K562 (cell line): ENCODE measurements at regions not wholly inside any gene's neighbourhood (a gene's known extent, or its start where the extent isn't known, plus 50 kb on each side); places are given as distances from the start of the nearest gene placed in this dataset.

ENCODE experiments used
- ATAC-seq: fragments of 200-7000 bp; cut with Tn5 transposase; 3 replicates; pipeline ENCODE4 v1.9.1; 2020; ENCODE audit warnings: moderate library complexity
- BruUV-seq: library from RNA; stranded (reverse); fragments of 400-500 nt; replicated peaks from 2 replicates; lab custom pipeline; 2021; lab: Mats Ljungman, UMichigan
- CTCF ChIA-PET: fragments of 300-600 bp; formaldehyde crosslinking; extraction: SDS; loops from one replicate; lab custom pipeline; 2021; ENCODE audit warnings: low intra/inter-chr PET ratio; lab: Yijun Ruan, JAX
- POLR2A ChIA-PET: fragments of 300-600, 350-650 bp; sonication (Branson Sonifier 250); formaldehyde crosslinking; extraction: SDS; loops from one replicate; lab custom pipeline; 2021; ENCODE audit warnings: antibody characterized with exemption, inconsistent platforms; lab: Yijun Ruan, JAX
- DNase-seq, 4 experiments: peaks; one replicate each; pipeline versions ENCODE4 v3.0.0 to v3.0.0-alpha.2; 2011 to 2018; ENCODE audit warnings: low spot score in 3 of 4, mixed read lengths in 3 of 4; ENCODE audit errors: extremely low read depth in 1 of 4
- FAIRE-seq: peaks from 2 replicates; lab custom pipeline; 2011; peaks lifted over from hg19 to GRCh38; lab: Jason Lieb, UNC
- H2AFZ ChIP-seq: 2 replicates; pipeline ENCODE4 v1.6.0; 2011; ENCODE audit warnings: low read depth, low read length, control low read depth, inconsistent platforms
- H3K27ac ChIP-seq: fragments of 200-600 bp; 3 replicates; pipeline ENCODE4 v1.8.0; 2011; ENCODE audit warnings: low read depth, mild to moderate bottlenecking, control low read depth, inconsistent platforms, low read length, moderate library complexity, mixed read lengths; ENCODE audit errors: extremely low read depth
- H3K27me3 ChIP-seq, 2 experiments: fragments of 300-600 bp in 1 of 2; 2 replicates in 1 of 2; 3 replicates in 1 of 2; pipeline versions ENCODE4 v1.6.0 to v1.8.0; 2011; ENCODE audit warnings: inconsistent platforms in 2 of 2, low read length in 2 of 2, mild to moderate bottlenecking in 1 of 2, mixed read lengths in 1 of 2, moderate library complexity in 1 of 2; ENCODE audit not compliant: control insufficient read depth in 2 of 2, insufficient read depth in 2 of 2
- H3K36me3 ChIP-seq: fragments of 300-600 bp; 3 replicates; pipeline ENCODE4 v1.8.0; 2011; ENCODE audit warnings: mild to moderate bottlenecking, low read length, inconsistent platforms; ENCODE audit not compliant: control insufficient read depth, insufficient read depth
- H3K4me1 ChIP-seq, 2 experiments: fragments of 200-600 bp in 1 of 2; replicated peaks in 1 of 2; 2 replicates in 1 of 2; 3 replicates in 1 of 2; pipeline versions ENCODE4 v1.5.1 to v1.8.0; 2011; ENCODE audit warnings: inconsistent platforms in 2 of 2, low read length in 2 of 2, mild to moderate bottlenecking in 1 of 2, mixed read lengths in 1 of 2, moderate library complexity in 1 of 2; ENCODE audit not compliant: control insufficient read depth in 2 of 2, insufficient read depth in 2 of 2
- H3K4me2 ChIP-seq: 2 replicates; pipeline ENCODE4 v1.6.1; 2011; ENCODE audit warnings: low read length, control low read depth, inconsistent platforms, mixed read lengths; ENCODE audit not compliant: insufficient read depth
- H3K4me3 ChIP-seq: fragments of 200-600 bp; sonication (generic), shearing (Covaris generic); 2 replicates; pipeline ENCODE4 v1.5.1; 2016; ENCODE audit warnings: control low read depth, inconsistent platforms
- H3K79me2 ChIP-seq: fragments of 200-600 bp; 3 replicates; pipeline ENCODE4 v1.8.0; 2011; ENCODE audit warnings: low read length, inconsistent platforms; ENCODE audit not compliant: control insufficient read depth, insufficient read depth
- H3K9ac ChIP-seq, 2 experiments: 2 replicates each; pipeline versions ENCODE4 v1.6.0 to v1.6.1; 2011; ENCODE audit warnings: low read depth in 2 of 2, low read length in 2 of 2, control low read depth in 1 of 2, inconsistent platforms in 1 of 2, mild to moderate bottlenecking in 1 of 2, mixed read lengths in 1 of 2; ENCODE audit not compliant: insufficient read depth in 1 of 2
- H3K9me1 ChIP-seq: one replicate; pipeline ENCODE4 v1.6.0; 2011; ENCODE audit warnings: inconsistent platforms, mild to moderate bottlenecking, low read length, moderate library complexity; ENCODE audit not compliant: control insufficient read depth, insufficient read depth
- H3K9me3 ChIP-seq: replicated peaks from 2 replicates; pipeline ENCODE4 v1.5.1; 2011; ENCODE audit warnings: low read depth, low read length, inconsistent platforms; ENCODE audit not compliant: control insufficient read depth, insufficient read depth
- H4K20me1 ChIP-seq: replicated peaks from 2 replicates; pipeline ENCODE4 v1.6.1; 2011; ENCODE audit warnings: low read length, inconsistent platforms, mixed read lengths; ENCODE audit not compliant: control insufficient read depth, insufficient read depth
- POLR3A ChIP-seq: IDR thresholded peaks from 2 replicates; pipeline ENCODE4 v1.6.1; 2011; ENCODE audit warnings: borderline replicate concordance, mild to moderate bottlenecking, moderate library complexity; ENCODE audit not compliant: insufficient read length, insufficient read depth; ENCODE audit errors: extremely low read depth
- SRSF3 ChIP-seq: fragments of 200-400 bp; formaldehyde crosslinking; IDR thresholded peaks from 2 replicates; pipeline ENCODE4 v1.6.1; 2016; ENCODE audit warnings: mild to moderate bottlenecking, low read length, moderate library complexity; ENCODE audit not compliant: insufficient read depth
- WGBS: fragments of 100-300 bp; shearing (Covaris generic); methylation state at CpG from one replicate; pipeline ENCODE4 v1.1.6; 2016; ENCODE audit warnings: low coverage, mixed read lengths; ENCODE audit not compliant: insufficient coverage; ENCODE audit errors: missing lambda C conversion rate; 5-methylcytosine and 5-hydroxymethylcytosine counted together
- in situ Hi-C: fragments of 300-500 bp; cut with MboI; formaldehyde crosslinking; loops from 4 replicates; pipeline ENCODE4 v1.15.0; 2018; ENCODE audit warnings: inconsistent platforms, mixed read lengths
- intact Hi-C: fragments of 100-400 bp; cut with micrococcal nuclease; formaldehyde crosslinking; loops from 2 replicates; pipeline ENCODE4 v1.14.2; 2022

GRCh38 chr5:117131876-117132275 lies 557.3 kb upstream of the SEMA6A start:
- Histone ChIP-seq H3K4me1 (no peaks in the 10 kb centered on the region), H3K4me2 (no peak overlapping the region), H3K9me1 (no peaks in the 10 kb centered on the region), H4K20me1 (no peaks in the 10 kb centered on the region), H3K9me3 (no peaks in the 10 kb centered on the region; the same call in none of the 2 replicates), H3K4me3 (no peak overlapping the region), H3K36me3 (no peaks in the 10 kb centered on the region), H3K27me3 (no peaks in the 10 kb centered on the region), H3K79me2 (no peaks in the 10 kb centered on the region), H3K27ac (no peak overlapping the region), H2AFZ (no peak overlapping the region), H3K9ac (no peak overlapping the region)
- in situ Hi-C loops (no loop called here), intact Hi-C loops (no loop called here)
- DNase-seq: no peak
- no peak for ATAC-seq
- ChIA-PET POLR2A (no interaction called here), CTCF (no interaction called here)
- TF ChIP-seq POLR3A: no peak
- no peak for FAIRE-seq
- no TSS peak for BruUV-seq

DNA sequence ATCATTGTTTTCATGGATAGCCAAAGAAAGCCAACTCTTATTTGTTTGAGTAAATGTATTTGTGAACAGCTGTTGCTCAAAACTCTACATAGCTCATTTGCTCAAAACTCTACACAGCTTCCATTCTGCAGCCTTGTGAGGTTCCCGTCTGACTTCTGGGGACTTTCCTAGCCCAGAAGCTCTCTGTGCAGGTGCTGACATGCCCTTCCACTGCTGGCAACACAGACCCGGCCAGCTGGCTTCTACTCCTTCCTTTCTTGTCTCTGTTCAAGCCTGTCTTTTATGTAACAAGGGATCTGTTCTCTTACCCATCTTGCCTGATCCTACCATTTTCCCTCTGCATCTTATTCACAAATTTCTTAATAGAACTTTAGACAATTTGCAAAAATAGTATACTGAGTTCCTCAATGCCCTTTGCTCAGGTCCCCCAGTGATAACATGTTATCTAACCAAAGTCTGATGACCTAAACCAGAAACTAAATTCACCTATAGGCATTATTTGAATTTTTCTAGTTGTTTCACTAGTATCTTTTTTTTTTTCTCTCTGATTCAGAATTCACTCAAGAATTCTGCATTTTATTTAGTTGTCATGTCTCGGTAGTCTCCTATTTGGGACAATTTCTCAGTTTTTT lies 556.5 kb upstream of the SEMA6A start:
- no peak for FAIRE-seq
- H3K9ac ChIP-seq: no peak overlapping the region
- H3K27me3 ChIP-seq: no peaks in the 10 kb centered on the region
- 0% methylated on average over 3 of the region's 3 CpGs for WGBS
- in situ Hi-C loops (no loop called here), intact Hi-C loops (no loop called here)
- no peak for TF ChIP-seq SRSF3
- H3K79me2 ChIP-seq: no peaks in the 10 kb centered on the region
- ChIA-PET CTCF (no interaction called here), POLR2A (no interaction called here)
- no peaks in the 10 kb centered on the region for H3K9me1 ChIP-seq
- no peaks in the 10 kb centered on the region; the same call in none of the 2 replicates for H3K9me3 ChIP-seq
- H3K27ac ChIP-seq: no peak overlapping the region
- H2AFZ ChIP-seq: no peak overlapping the region
- no peaks in the 10 kb centered on the region for H3K36me3 ChIP-seq
- H3K4me2 ChIP-seq: no peak overlapping the region
- H3K4me3 ChIP-seq: no peak overlapping the region
- ATAC-seq: no peak
- H4K20me1 ChIP-seq: no peaks in the 10 kb centered on the region
- no peak for DNase-seq
- no peaks in the 10 kb centered on the region for H3K4me1 ChIP-seq
- no TSS peak for BruUV-seq
